ENCODE measurements at regions not wholly inside any gene's neighbourhood (a gene's known extent, or its start where the extent isn't known, plus 50 kb on each side); places are given as distances from the start of the nearest gene placed in this dataset.

GRCh38 chr7:142602183-142602582, 147.1 kb upstream of the PRSS1 start:
- H3K27ac ChIP-seq: no peak overlapping the region
- WGBS, 5 donors: 85 to 95% (median 89%) methylated on average over 9 of the region's 9 CpGs
- TF ChIP-seq POLR2AphosphoS5 (IDR thresholded peaks at IDR 0.05) (no peak), POLR2A (IDR thresholded peaks at IDR 0.05) (no peak)
- TF ChIP-seq, protein P1, sequence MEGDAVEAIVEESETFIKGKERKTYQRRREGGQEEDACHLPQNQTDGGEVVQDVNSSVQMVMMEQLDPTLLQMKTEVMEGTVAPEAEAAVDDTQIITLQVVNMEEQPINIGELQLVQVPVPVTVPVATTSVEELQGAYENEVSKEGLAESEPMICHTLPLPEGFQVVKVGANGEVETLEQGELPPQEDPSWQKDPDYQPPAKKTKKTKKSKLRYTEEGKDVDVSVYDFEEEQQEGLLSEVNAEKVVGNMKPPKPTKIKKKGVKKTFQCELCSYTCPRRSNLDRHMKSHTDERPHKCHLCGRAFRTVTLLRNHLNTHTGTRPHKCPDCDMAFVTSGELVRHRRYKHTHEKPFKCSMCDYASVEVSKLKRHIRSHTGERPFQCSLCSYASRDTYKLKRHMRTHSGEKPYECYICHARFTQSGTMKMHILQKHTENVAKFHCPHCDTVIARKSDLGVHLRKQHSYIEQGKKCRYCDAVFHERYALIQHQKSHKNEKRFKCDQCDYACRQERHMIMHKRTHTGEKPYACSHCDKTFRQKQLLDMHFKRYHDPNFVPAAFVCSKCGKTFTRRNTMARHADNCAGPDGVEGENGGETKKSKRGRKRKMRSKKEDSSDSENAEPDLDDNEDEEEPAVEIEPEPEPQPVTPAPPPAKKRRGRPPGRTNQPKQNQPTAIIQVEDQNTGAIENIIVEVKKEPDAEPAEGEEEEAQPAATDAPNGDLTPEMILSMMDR (IDR thresholded peaks at IDR 0.05 in 8 of 11, conservative IDR thresholded peaks at IDR 0.05 in 3 of 11): no peak
- H3K36me3 ChIP-seq: no peaks in the 10 kb centered on the region
- H3K4me1 ChIP-seq: peaks cover 0 to 6% (median 2%) of the 10 kb centered on the region in 6 donors
- DNase-seq: no peak
- intact Hi-C loops (cut with DNase I; ENCODE audit: low total_unique reads): no loop called here
- no peak overlapping the region for H3K4me3 ChIP-seq
- H3K9me3 ChIP-seq: no peaks in the 10 kb centered on the region
- H3K27me3 ChIP-seq (replicated peaks in 1 of 7): peaks cover 0 to 33% (median 3%) of the 10 kb centered on the region in 7 donors

DNA sequence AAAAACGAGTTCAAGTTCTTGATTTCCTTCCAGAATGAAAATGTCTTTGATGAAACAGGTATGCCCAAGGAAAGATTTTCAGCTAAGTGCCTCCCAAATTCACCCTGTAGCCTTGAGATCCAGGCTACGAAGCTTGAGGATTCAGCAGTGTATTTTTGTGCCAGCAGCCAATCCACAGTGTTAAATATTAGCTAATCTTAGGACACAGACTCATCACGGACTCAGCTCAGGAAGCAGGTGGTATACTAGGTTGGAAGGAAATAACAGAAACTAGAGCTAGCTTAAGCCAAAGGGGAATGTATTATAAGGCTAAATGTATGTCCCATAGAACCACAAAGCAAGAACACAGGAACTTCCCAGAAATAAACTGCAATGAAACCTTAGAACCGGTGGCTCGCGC, 151.0 kb upstream of the PRSS1 start:
- Histone ChIP-seq H3K4me1 (no peaks in the 10 kb centered on the region), H3K27me3 (replicated peaks in 1 of 7) (peaks cover 0 to 24% (median 0%) of the 10 kb centered on the region in 7 donors), H3K36me3 (no peaks in the 10 kb centered on the region), H3K4me3 (no peak overlapping the region), H3K9me3 (no peaks in the 10 kb centered on the region), H3K27ac (no peak overlapping the region)
- no peak for DNase-seq
- intact Hi-C loops (cut with DNase I; ENCODE audit: low total_unique reads): no loop called here
- TF ChIP-seq, protein P1 (IDR thresholded peaks at IDR 0.05 in 8 of 11, conservative IDR thresholded peaks at IDR 0.05 in 3 of 11): no peak
- WGBS, 5 donors: 26 to 45% (median 34%) methylated on average over 6 of the region's 6 CpGs

GRCh38 chr7:142597547-142597946, 151.7 kb upstream of the PRSS1 start:
- no peak overlapping the region for H3K27ac ChIP-seq
- TF ChIP-seq, protein P1 (IDR thresholded peaks at IDR 0.05 in 8 of 11, conservative IDR thresholded peaks at IDR 0.05 in 3 of 11): no peak
- TF ChIP-seq POLR2AphosphoS5 (IDR thresholded peaks at IDR 0.05) (no peak), POLR2A (IDR thresholded peaks at IDR 0.05) (no peak)
- intact Hi-C loops (cut with DNase I; ENCODE audit: low total_unique reads): no loop called here
- H3K27me3 ChIP-seq (replicated peaks in 1 of 7): peaks cover 0 to 24% (median 0%) of the 10 kb centered on the region in 7 donors
- no peak for DNase-seq
- no peaks in the 10 kb centered on the region for H3K36me3 ChIP-seq
- WGBS, 5 donors: 55 to 81% (median 73%) methylated on average over 4 of the region's 4 CpGs
- H3K4me1 ChIP-seq: no peaks in the 10 kb centered on the region
- no peak overlapping the region for H3K4me3 ChIP-seq
- H3K9me3 ChIP-seq: no peaks in the 10 kb centered on the region

GRCh38 chr7:142595816-142596516, 153.3 kb upstream of the PRSS1 start:
- Histone ChIP-seq H3K27ac (no peak overlapping the region), H3K4me1 (no peaks in the 10 kb centered on the region), H3K4me3 (no peak overlapping the region), H3K36me3 (no peaks in the 10 kb centered on the region), H3K9me3 (no peaks in the 10 kb centered on the region), H3K27me3 (replicated peaks in 1 of 7) (peaks cover 0 to 24% (median 0%) of the 10 kb centered on the region in 7 donors)
- no peak for DNase-seq
- 70 to 87% (median 80%) methylated on average over 4 of the region's 4 CpGs for WGBS, 5 donors
- TF ChIP-seq POLR2A (IDR thresholded peaks at IDR 0.05): no peak
- TF ChIP-seq, protein P1 (IDR thresholded peaks at IDR 0.05 in 8 of 11, conservative IDR thresholded peaks at IDR 0.05 in 3 of 11): no peak
- TF ChIP-seq POLR2AphosphoS5 (IDR thresholded peaks at IDR 0.05): no peak
- intact Hi-C loops (cut with DNase I; ENCODE audit: low total_unique reads): no loop called here

Data from spleen (tissue), 11 donors.